SW480 (cell line): ENCODE measurements at regions not wholly inside any gene's neighbourhood (a gene's known extent, or its start where the extent isn't known, plus 50 kb on each side); places are given as distances from the start of the nearest gene placed in this dataset.
"Not testable (repeated sequence)": the region's sequence is repeated elsewhere in the genome, so short reads cannot be mapped to it uniquely, and the experiment has no call there.

Experiments
- DNase-seq: peaks from one replicate; pipeline ENCODE4 v3.0.0-alpha.2; 2016; ENCODE audit warnings: low spot score

DNA sequence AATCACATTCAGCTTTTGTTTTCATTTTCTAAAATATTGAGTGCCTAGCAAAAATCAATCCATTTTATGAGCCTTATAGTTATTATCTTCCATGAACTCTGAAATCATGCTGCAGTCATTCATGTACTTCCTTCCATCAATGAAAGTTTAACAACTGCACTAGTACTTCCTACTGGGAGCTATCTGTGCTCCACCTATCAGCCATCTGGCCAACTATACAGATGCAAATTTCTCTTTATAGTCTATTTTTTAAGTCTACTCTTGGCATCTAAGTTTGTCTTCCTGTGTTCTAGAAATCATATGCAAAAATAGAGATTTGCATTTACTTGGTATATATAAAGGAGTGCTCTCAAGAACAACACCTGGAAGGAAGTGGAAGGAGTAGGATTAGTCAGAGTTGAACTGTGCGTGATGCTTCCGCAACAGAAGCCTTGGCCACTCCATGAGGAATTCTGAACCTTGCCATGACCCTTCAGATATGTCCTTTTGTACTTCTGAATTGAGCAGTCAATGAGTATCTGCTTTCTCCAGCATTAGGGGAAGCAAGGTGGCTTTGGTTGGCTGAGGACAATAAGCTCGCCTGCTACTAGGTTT lies 403.2 kb upstream of the ADAMTS5 start:
- no peak for DNase-seq

DNA sequence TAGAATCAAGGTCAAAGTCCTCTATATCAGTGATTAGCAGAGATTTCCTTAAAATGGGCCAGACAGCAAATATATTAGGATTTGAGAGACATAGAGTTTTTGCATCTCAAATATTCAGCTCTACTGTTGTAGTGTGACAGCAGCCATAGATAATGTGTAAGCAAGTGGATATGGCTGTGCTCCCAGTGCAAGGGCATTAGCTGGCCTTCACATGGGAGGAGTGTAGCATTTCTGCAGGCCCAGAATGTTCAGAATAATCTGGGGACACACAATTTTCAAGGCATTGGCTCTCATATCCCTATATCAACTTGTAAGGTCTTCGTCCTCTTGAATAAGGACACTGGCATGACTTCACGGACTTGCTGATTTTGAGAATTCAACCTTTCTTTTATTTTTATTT lies 402.3 kb upstream of the ADAMTS5 start:
- no peak for DNase-seq

DNA sequence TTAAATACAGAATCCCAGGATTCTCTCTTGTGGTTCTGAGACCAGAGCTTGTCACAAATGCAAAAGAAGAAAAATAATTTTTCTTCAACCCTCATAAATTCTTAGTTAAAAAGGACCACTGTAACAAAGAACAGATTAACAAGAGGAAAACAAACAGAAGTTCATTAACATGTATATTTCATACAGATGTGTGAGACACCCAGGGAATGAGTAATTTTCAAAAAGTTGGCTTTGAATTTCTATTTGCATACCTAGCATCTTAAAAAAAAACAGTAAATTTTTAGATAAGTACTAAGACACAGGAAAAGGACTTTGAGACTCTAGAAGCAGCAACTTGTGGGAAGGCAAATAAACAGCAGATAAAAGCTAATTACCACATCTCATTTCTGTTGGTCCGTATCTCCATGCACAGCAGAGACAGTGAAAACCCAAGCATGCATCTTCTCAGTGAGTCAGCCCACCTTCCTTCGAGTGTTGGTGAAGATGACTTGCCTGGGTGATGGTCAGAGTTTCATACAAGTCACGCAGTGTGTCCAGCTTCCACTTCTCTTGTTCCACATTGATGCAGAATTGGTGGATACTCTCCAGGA lies 399.9 kb upstream of the ADAMTS5 start:
- DNase-seq = no peak

DNA sequence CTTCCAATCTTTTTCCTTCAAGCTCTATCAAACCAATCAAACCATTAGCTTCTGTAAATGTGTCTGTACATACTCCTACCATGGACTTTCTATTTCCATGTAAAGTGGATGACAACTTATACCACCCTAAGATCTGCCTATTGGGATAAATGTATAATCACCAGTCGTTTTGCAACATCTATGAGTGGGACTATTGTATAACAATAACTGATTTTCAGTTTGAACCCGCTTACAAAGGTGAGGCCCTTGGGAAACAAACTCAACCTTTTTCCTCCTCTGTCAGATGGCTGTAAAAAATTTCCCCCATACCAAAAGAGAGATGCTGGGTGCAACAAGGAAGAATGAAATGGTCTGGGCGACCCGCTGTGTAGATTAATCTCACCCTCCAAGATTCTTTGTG lies 399.1 kb upstream of the ADAMTS5 start:
- DNase-seq = no peak

DNA sequence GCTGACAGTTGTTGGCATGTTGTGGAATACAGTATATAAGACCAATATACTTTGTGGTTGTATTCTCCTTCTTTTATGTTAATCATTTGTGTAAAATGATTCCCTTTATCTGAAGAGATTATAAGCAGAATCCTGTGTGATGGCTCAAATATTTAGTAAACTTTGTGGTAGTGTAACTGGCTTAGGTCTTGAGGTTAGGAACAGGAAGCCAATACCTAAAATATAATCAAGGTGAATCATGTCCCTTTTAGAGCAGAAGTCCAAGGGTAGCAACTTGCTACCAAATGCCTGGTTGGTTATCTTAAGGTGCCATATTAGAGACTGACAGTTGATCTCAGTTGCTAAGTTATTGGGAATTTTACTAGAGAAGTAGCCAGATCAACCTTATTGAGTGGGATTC lies 398.5 kb upstream of the ADAMTS5 start:
- DNase-seq = no peak

DNA sequence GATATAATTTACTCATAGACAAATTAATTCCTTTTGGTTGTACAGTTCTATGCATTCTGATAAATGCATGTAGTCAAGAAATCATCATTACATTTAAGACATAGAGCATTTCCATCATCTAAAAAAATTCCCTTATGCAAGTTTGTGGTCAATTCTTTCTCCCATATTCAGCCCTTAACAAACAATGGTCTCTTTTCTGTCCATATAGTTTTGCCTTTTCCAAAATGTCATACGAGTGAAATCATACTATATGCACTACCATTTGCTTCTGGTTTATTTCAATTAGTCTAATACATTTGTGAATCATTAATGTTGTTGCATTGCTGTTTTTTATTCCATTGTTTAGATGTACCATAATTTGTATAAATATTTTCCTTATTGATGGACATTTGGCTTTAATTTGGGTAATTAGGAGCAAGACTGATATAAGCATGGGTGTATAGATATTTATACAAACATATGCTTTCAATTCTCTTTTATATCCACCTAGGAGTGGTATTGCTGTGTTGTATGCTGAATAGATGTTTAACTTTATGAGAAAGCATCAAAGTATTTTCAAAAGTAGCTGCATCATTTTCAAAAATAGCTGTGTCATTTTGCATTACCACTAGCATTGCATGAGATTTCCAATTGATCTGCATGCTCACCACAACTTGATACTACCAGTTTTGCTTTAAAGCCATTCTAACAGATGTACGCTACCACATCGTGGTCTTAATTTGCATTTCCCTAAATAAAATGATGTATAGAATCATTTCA lies 397.0 kb upstream of the ADAMTS5 start:
- DNase-seq = no peak

DNA sequence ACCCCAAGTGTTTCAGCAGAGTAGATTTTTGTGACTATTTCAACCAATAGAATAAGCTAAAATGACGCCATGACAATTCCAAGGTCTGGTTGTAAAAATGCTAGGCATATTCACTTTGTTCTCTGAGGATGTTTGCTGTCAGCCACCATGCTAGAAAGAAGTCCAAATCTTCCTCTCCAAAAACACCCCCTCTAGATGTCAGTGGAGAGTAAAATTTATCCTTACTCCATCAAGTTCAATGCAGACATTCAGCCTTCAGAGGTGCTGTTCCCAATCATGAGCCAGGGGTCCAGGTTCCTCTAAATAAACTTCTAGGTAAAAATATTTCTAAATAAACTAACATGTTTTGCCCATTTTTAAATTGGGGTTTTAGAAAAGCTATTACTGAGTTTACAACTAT lies 395.4 kb upstream of the ADAMTS5 start:
- peak; percentile 20 for DNase-seq

DNA sequence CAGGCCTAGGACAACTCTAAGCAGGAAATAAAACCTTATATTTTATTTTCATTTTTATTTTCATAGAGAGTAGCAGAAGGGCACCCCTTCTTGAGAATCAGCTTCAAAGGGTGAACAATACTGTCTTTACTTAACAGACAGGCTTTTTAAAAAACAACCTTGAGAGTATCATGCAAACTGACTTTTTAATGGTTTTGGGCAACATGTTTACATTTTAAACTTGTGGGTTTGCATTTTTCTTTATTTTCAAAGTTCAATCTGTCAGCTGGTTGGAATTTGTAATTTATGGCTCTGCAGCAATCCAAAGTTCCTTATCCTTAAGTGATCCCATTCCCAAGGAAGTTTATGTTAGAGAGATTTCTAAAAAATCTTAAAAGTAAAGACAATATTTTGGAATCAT lies 392.3 kb upstream of the ADAMTS5 start:
- DNase-seq = no peak

DNA sequence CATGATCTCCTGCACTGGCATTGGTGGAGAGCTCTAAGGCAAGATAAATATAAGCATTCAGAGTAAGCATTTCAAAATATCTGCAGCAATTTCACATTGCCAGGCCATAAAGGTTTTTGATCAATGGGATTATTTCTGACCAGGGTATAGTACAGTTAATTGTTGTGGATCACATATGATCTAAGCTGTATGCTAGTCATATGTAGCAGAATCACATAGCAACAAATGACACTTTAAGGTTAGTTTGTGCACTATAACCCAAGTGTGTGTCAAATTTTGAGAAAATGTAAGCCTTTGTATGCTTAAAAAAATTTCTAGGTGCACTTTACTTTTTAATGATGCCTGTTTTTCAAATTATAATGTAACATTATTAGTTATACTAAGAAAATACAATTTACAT lies 386.0 kb upstream of the ADAMTS5 start:
- no peak for DNase-seq

DNA sequence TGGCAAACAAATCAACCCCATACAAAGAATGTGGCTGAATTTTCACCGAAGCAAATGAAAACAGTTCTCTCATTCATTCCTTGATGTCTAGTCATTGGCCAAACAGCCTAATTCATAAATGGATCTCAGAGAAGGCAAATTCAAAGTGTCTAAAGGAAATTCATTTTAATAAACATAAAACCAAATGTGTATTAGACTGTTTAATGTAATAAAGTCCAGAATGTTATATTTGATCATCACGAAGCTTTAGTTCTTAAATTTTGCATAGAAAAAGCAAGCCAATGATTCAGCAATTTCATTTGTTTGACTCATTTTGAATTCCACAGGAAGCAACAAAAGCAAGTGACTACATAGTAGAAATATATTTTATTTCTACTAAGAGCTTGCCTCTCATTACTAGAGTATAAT lies 379.2 kb upstream of the ADAMTS5 start:
- no peak for DNase-seq

DNA sequence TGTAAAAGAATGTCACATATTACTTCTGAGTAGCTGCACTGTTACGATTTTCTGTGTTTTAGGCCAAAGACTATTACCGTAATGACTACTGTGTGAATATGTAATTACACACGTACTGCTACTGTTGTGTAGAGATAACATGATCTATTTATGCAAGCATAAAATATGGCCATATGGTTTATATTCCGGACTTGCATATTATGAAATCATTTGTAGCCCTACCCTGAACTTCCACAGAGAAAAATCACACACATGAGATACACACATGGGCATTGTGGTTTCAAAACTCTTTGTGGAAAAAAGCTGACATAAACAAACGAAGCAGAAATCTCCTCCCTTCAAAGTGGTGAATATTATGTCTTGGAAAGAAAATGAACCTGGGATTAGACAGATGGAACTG lies 373.0 kb upstream of the ADAMTS5 start:
- no peak for DNase-seq

DNA sequence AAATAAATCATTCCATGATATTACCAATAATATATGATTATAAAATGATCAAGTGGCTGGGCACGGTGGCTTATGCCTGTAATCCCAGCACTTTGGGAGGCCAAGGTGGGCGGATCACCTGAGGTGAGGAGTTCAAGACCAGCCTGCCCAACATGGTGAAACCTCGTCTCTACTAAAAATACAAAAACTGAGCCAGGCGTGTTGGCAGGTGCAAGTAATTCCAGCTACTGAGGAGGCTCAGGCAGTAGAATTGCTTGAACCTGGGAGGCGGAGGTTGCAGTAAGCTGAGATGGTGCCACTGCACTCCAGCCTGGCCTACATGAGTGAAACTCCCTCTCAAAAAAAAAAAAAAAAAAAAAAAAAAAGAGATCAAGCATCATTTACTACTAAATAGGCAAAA lies 371.1 kb upstream of the ADAMTS5 start:
- DNase-seq = not testable (repeated sequence)

DNA sequence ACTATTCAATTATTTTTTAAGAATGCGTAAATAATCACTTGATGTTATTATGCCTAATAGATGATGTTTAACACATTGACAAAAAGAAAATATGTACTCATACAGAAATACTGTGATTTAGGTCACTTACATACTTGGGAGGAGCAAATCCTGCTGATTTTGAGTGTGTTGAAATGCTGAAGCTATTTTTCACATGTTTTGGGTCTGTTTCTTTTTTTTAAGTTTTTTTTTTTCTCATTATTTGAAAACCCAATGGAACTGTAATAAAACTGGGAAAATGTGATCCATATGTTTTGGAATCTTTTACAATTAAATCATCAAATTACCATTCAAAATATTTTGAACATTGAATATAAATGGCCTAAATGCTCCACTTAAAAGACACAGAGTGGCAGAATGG lies 366.2 kb upstream of the ADAMTS5 start:
- no peak for DNase-seq

DNA sequence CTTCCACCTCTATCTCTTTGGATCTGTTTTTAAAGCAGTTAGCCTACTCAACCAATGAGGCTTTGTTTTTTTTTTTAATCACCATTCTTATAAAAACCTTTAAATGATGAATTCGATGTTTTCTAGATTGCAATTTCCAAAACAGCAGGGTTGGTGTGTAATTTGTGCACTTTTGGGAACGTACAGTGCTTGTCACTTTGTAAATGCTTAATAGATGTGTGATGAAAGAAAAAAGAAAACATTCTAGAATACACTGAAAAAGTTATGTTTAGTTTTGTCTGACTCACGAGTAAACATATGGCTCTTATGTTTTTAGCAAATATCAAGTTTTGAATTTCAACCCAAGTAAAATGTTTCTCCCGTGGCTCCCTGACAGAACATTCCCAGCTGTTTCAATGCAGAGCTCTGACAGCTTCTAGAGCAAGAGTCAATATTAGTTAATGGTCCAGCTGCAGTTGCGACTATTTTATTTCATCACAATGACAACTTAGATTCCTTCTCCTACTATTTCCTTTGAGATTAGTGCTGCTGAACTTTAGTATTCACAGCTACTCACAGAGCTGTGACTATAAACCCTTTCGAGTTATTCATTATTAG lies 362.5 kb upstream of the ADAMTS5 start:
- no peak for DNase-seq

DNA sequence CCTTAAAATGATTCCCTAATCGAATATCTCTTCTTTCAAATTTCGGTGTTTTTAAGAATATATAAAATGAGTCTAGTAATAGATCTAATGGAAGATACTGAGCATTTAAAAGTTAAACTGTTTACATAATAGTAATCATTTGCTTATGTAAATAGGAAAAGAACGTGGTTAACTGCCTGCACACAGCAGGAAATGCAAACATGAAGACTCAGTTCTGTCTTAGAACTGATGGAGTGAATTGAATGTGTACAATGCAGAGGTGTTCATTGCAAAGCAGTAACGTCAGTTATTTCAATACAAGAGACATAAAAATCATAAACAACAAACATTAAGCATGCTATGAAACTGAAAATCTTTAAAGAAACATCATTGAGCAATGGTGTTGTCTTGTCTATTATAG lies 359.4 kb upstream of the ADAMTS5 start:
- no peak for DNase-seq

DNA sequence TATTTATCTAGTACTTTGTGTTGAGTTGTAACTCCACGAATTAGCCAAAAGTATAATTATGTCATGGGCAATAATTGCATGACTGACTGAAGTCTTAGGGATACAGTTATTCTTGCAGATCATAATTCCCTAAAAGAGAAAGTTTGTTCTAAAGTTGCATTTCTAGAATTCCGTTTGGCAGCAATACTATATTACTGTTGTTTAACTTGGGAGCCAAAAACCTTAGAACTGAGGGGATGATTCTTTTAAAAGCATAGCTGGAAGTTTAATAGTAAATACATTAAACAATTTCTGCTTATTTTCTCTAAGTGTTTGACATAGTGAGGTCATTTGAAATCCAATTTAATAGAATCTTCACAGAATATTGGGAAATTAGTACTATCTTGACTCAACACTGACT lies 356.4 kb upstream of the ADAMTS5 start:
- no peak for DNase-seq

DNA sequence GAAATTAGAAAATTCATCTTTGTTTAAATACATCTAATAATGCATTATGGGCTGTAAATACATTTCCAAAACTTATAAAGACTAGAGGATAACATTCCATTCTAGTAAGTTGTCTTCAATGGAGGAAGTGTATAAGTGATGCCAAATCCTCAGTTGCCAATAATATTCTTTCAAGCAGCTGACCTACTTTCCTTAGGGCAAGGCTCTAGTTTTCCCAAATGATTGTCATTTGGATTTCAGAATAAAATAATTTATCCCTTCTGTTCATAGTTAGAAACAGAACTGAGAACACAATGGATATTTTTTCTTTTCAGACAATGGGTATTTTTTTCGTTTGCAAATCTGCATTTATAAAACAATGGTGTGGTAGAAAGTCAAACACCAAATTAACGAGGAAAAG lies 354.9 kb upstream of the ADAMTS5 start:
- no peak for DNase-seq

DNA sequence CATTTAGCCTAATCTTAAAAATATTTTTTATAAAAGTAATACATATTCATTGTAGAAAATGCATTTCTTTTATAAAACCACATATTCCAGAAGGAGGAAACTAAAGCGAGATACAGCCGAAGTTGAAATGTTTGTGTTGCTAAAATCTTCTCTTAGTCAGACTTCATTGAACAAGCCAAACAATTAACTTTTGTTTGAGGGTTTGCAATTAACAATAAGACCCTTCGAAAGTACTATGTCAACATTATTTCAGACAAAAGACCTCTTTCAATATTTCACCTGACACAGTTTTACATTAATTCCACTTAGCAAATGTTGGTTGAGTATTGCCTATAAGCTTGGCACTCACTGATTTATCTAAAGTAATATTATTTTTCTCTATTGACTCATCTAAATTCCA lies 354.0 kb upstream of the ADAMTS5 start:
- DNase-seq = no peak

DNA sequence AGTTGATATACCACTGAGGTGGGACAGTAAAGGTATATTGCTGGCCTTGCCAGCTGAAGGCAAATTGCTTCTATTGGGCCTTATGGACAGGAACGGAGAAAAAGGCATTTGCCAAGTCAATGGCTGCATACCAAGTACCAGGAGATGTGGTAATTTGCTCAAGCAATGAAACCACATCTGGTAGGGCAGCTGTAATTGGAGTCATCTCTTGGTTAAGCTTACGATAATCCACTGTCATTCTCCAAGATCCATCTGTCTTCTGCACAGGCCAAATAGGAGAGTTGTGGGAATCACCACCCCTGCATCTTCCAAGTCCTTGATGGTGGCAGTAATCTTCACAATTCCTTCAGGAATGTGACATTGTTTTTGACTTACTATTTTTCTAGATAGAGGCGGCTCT lies 350.7 kb upstream of the ADAMTS5 start:
- DNase-seq = not testable (repeated sequence)

DNA sequence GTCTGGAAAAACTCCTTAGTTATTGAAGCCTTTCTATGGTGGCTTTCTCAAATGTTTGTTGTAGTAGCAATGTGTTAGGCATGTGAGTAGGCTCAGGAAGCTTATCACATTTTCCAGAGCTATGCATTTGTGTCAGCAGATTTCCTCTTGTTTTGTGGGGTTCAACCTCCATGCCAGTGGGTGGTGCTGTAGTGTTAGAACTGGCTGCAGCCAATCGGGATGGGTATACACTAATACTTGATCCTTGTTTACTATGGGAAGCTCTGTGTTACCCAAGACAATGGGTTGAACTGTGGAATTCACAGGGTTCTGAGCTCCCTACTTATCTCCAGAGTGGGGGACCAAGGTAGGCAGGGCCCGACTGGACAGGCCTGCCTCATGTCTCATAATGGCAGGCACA lies 348.5 kb upstream of the ADAMTS5 start:
- no peak for DNase-seq

DNA sequence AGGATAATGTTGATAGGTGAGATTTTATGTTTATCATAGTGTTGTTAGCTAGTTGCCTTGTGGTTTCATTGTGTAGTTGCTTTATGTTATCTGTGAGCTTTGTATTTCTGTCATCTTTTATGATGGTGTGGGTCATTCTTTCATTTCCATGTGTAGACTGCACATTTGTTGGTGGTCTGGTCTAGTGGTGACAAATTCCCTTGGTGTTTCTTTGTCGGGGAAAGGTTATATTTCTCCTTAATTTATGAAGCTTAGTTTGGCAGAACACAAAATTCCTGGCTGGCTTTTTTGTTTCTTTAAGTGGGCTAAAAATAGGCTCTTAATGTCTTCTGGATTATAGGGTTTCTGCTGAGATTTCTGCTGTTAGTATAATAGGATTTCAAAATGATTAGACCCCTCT lies 347.2 kb upstream of the ADAMTS5 start:
- no peak for DNase-seq

DNA sequence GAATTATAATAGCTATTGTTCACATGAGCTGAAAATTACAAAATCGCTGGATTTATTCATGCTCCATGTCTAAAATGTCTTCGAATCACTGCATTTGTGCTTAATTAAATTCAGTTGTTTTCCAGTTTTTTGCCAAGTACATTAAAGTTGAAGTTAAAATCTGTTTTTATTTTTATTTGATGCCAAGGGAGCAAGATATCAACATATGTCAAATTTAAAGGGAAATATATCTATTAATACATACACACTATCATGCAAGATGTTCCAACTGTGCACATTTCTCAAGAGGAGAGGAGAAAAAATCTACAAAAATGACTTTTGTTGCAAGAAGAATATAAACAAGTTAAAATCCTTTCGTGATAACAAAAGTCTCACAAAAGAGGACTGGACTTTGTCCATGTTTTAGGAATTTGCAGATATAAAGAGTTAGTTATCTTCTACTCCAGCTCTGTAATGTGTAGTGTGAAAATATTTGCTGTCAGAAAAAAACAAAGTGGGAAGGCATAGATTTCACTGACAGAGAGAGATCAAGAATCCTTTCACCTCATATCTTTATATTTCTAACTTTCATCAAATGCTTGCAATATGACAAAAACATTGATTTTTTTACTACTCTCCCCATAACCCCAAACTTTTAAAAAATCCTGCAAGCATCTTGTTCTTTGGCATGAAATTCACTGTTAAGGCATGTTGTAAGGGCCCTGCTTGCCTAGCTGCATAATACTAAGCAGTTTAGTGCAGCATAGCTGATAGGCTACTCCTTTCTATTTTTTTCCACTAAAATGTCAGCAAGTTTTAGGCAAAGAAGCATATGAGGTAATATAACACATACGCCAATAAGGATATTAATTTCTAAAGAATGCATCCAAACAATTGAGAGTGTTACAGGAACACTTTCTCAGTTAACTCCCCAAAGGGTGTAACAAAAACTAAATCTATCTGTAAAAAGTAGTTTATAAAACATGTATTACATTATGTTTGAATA lies 340.2 kb upstream of the ADAMTS5 start:
- DNase-seq = no peak
